Pancreas (tissue), 10 donors: ENCODE measurements at regions not wholly inside any gene's neighbourhood (a gene's known extent, or its start where the extent isn't known, plus 50 kb on each side); places are given as distances from the start of the nearest gene placed in this dataset.

Source experiments
- ATAC-seq, 4 donors: fragments of 200-7000 bp; cut with Tn5 transposase; one replicate each; pipeline versions ENCODE4 v1.8.0 to v1.9.1; 2020; ENCODE audit warnings: mild to moderate bottlenecking in 4 of 4, moderate library complexity in 4 of 4
- DNase-seq, 6 donors: peaks; one replicate each; pipeline ENCODE4 v3.0.0-alpha.2; 2020
- FAIRE-seq: peaks from 2 replicates; lab custom pipeline; 2012; peaks lifted over from hg19 to GRCh38; lab: Jason Lieb, UNC
- H3K27ac ChIP-seq, 4 donors: fragments of 200-600 bp; sonication (generic); 1 replicate in 3 of 4; 2 replicates in 1 of 4; pipeline versions ENCODE4 v1.5.0 to v1.8.0; 2020
- H3K27me3 ChIP-seq, 4 donors: fragments of 200-600 bp; one replicate each; pipeline ENCODE4 v1.8.0; 2021
- H3K36me3 ChIP-seq, 3 donors: fragments of 200-600 bp; sonication (generic) in 1 of 3; one replicate each; pipeline versions ENCODE4 v1.5.0 to v1.8.0; 2020 to 2021
- H3K4me1 ChIP-seq, 3 donors: fragments of 200-600 bp; one replicate each; pipeline ENCODE4 v1.8.0; 2021
- H3K4me3 ChIP-seq, 4 donors: fragments of 200-600 bp; sonication (generic) in 2 of 4; one replicate each; pipeline versions ENCODE4 v1.5.0 to v1.8.0; 2020 to 2021
- H3K9me3 ChIP-seq, 4 donors: fragments of 200-600 bp; one replicate each; pipeline ENCODE4 v1.8.0; 2021
- WGBS, 2 donors: extraction: QIAGEN DNeasy Blood & Tissue Kit; methylation state at CpG; one replicate each; pipeline ENCODE4 v1.1.7; 2013; 5-methylcytosine and 5-hydroxymethylcytosine counted together
- intact Hi-C, 3 donors: fragments of 100-400 bp; cut with DNase I; formaldehyde crosslinking; loops; one replicate each; pipeline versions ENCODE4 v1.11.1 to v1.14.2; 2022
- TF ChIP-seq, protein P1 (sequence below), 4 donors: fragments of 200-600 bp; sonication (generic) in 3 of 4; IDR thresholded peaks; one replicate each; pipeline versions ENCODE4 v1.5.0 to v1.8.0; 2021; ENCODE audit warnings: antibody characterized with exemption in 4 of 4
- donor health status: healthy with polysubstance abuse.
- donor health status: DM: no; HTN: no; CAD: no; lungs with moderate emphysema.
- donor health status: DM: no; HTN: no; CAD: no.
- donor health status: control.
- donor health status: control.
- donor health status: Bipolar disorder and iron deficiency.
- donor health status: DM: yes; HTN: yes; CAD: no.
- donor health status: DM: no; HTN: no; CAD: no.
- donor health status: DM: no; HTN: no; CAD: no.
- donor health status: DM: yes; HTN: yes; CAD: no.

GRCh38 chr1:193568512-193568911, 382.1 kb upstream of the B3GALT2 start:
- Histone ChIP-seq H3K4me1 (peaks cover 0 to 3% (median 0%) of the 10 kb centered on the region in 3 donors), H3K9me3 (no peaks in the 10 kb centered on the region), H3K4me3 (no peak overlapping the region), H3K27ac (no peak overlapping the region), H3K36me3 (no peaks in the 10 kb centered on the region), H3K27me3 (no peaks in the 10 kb centered on the region)
- DNase-seq (no peak), FAIRE-seq (no peak), ATAC-seq (no peak)
- intact Hi-C loops, result no loop called here
- 42 to 62% methylated on average over 1 of the region's 1 CpG for WGBS, 2 donors
- TF ChIP-seq, protein P1, sequence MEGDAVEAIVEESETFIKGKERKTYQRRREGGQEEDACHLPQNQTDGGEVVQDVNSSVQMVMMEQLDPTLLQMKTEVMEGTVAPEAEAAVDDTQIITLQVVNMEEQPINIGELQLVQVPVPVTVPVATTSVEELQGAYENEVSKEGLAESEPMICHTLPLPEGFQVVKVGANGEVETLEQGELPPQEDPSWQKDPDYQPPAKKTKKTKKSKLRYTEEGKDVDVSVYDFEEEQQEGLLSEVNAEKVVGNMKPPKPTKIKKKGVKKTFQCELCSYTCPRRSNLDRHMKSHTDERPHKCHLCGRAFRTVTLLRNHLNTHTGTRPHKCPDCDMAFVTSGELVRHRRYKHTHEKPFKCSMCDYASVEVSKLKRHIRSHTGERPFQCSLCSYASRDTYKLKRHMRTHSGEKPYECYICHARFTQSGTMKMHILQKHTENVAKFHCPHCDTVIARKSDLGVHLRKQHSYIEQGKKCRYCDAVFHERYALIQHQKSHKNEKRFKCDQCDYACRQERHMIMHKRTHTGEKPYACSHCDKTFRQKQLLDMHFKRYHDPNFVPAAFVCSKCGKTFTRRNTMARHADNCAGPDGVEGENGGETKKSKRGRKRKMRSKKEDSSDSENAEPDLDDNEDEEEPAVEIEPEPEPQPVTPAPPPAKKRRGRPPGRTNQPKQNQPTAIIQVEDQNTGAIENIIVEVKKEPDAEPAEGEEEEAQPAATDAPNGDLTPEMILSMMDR (IDR thresholded peaks at IDR 0.05), result no peak

GRCh38 chr1:193567937-193568336, 381.5 kb upstream of the B3GALT2 start:
- TF ChIP-seq, protein P1 (IDR thresholded peaks at IDR 0.05), result no peak
- DNase-seq (no peak), ATAC-seq (no peak), FAIRE-seq (no peak)
- H3K27ac ChIP-seq, result no peak overlapping the region
- H3K9me3 ChIP-seq, result no peaks in the 10 kb centered on the region
- WGBS, 2 donors, result 64 to 77% methylated on average over 3 of the region's 3 CpGs
- no peaks in the 10 kb centered on the region for H3K27me3 ChIP-seq
- H3K4me1 ChIP-seq, result peaks cover 0 to 3% (median 0%) of the 10 kb centered on the region in 3 donors
- H3K36me3 ChIP-seq, result no peaks in the 10 kb centered on the region
- intact Hi-C loops, result no loop called here
- no peak overlapping the region for H3K4me3 ChIP-seq

GRCh38 chr1:193566735-193567134, 380.3 kb upstream of the B3GALT2 start:
- WGBS, 2 donors, result 82 to 87% methylated on average over 4 of the region's 4 CpGs
- FAIRE-seq, result no peak

DNA sequence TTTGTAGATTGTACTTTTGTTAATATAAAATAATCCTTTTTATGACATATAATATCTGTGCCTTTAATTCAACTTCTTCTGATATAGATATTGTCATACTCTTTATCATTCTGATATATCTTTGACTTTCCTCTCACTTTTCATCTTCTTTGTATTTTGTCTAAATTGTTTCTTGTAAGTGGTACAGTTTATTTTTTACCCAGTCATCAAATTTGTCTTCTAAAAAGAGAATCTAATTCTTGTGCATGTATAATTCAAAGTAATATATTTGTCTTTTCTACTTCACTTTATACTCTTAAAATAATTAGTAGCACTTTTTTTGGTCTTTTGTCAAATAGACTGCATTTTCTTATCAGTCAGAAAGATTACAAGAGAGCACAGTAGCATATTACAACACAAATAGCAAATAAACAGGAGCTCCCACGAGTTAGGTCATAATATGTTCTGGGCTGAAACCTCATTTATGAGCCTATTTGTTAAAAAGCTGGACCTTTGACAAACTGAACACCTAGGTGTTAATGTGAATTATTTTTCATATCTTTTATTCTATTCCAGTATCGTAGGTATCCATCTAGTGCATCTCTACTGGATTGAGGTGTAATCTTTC, 379.7 kb upstream of the B3GALT2 start:
- H3K9me3 ChIP-seq, result no peaks in the 10 kb centered on the region
- FAIRE-seq (no peak), DNase-seq (no peak), ATAC-seq (no peak)
- H3K36me3 ChIP-seq, result no peaks in the 10 kb centered on the region
- peaks cover 0 to 3% (median 0%) of the 10 kb centered on the region in 3 donors for H3K4me1 ChIP-seq
- no peak overlapping the region for H3K4me3 ChIP-seq
- intact Hi-C loops, result no loop called here
- H3K27me3 ChIP-seq, result no peaks in the 10 kb centered on the region
- no peak overlapping the region for H3K27ac ChIP-seq
- WGBS, 2 donors, result 29 to 38% methylated on average over 2 of the region's 2 CpGs
- TF ChIP-seq, protein P1 (IDR thresholded peaks at IDR 0.05), result no peak

More at GRCh38 chr1:193566735-193567134, 380.3 kb upstream of the B3GALT2 start:
- Histone ChIP-seq H3K27me3 (no peaks in the 10 kb centered on the region), H3K4me1 (peaks cover 0 to 3% (median 0%) of the 10 kb centered on the region in 3 donors), H3K4me3 (no peak overlapping the region), H3K36me3 (no peaks in the 10 kb centered on the region), H3K9me3 (no peaks in the 10 kb centered on the region), H3K27ac (no peak overlapping the region)
- intact Hi-C loops, result no loop called here
- no peak for DNase-seq
- ATAC-seq, result no peak
- TF ChIP-seq, protein P1 (IDR thresholded peaks at IDR 0.05), result no peak

DNA sequence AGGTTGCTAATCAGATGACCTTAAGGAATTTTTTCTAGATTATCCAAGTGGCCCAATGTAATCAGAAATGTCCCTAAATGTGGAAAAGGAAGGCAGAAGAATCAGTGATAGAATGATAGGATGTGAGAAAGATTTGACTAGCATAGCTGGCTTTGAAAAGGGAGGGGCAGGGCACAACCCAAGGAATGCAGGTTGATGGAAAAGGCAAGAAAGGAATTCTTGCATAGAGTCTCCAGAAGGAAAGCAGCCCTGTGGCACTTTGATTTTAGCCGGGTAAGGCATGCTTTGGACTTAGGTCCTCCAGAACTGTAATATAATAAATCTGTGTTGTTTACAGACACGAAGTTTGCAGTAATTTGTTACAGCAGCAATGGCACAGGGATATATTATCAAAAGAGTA, 375.7 kb upstream of the B3GALT2 start:
- Histone ChIP-seq H3K27me3 (no peaks in the 10 kb centered on the region), H3K36me3 (no peaks in the 10 kb centered on the region), H3K27ac (no peak overlapping the region), H3K9me3 (no peaks in the 10 kb centered on the region), H3K4me1 (no peaks in the 10 kb centered on the region), H3K4me3 (no peak overlapping the region)
- FAIRE-seq, result no peak
- TF ChIP-seq, protein P1 (IDR thresholded peaks at IDR 0.05), result no peak
- no peak for ATAC-seq
- no peak for DNase-seq
- intact Hi-C loops, result no loop called here
- WGBS, 2 donors, result 56 to 62% methylated on average over 2 of the region's 2 CpGs
